GM18873 (cell line): ENCODE measurements at regions not wholly inside any gene's neighbourhood (a gene's known extent, or its start where the extent isn't known, plus 50 kb on each side); places are given as distances from the start of the nearest gene placed in this dataset.
A peak's percentile ranks its signal among the peaks of the same experiment; 100 is the strongest.

Source experiments
- ATAC-seq: cut with Tn5 transposase; IDR thresholded peaks from one replicate; pipeline ENCODE4 v1.9.1; 2021; ENCODE audit warnings: mild to moderate bottlenecking, moderate library complexity, moderate number of reproducible peaks; ENCODE audit not compliant: unreplicated experiment, low FRiP score

DNA sequence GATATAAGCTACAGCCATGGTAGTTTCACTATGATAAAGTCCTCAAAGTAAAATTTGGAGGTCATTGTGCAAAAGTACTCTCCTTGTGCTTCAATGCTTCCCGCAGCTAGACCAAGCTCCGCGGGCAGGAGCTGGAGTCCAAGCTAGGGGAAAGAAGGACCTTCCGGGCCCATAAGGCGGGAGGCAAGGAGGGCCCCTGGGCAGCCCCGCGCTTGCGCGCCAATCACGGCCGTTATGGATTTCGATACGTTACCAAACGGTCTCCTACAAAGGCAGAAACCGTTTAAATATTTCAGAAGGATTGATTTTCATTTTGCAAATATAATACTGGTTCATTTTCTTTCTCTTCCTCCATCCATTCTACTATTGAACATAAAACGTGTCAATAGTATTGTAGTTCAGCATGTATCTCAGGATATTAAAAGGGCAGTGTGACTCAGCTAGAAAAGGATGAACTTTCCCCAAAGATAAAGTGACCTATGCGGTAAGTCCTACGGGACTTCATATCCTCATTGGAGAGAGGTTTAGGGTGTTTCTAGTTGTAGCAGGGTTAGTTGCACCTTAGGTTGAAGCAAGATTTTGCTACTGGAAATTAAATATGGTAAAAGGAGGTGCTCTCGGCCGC lies 128.0 kb downstream of the KIF20B start:
- ATAC-seq, result no peak

DNA sequence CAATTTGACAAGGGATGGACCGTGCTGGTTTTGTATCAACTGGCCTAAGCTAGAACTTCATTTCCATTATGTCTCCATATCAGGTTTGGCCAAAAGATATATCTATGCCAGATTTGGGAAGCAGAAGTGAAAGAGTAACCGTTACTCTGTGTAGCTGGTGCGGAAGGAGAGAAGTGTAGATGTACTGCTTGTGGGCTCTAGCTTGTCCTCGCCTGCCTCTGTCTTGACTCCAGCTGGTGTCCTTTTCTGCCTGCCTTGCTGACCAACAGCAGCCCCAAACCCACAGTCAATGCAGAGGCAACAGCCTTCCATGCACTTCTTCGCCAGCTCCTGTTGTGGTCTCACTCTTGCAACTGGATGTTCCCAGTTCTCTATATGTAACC lies 128.5 kb downstream of the KIF20B start:
- no peak for ATAC-seq

GRCh38 chr10:89830624-89831023 lies 129.2 kb downstream of the KIF20B start:
- ATAC-seq, result no peak

DNA sequence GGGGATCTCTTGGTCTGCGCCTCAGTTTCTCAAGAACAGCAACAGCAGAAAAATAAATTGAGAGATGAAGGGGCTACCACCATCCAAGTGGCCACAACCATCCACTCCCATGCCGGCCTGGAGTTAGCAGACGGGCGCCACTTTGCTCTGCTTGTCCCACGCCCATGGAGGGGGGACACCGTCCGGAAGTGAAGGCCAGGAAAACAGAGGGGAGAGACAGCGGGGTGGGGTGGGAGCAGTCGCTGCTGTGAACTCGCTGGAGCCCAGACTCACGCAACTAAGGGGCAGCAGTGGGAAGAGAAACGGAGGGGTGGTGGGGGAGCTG lies 135.4 kb downstream of the KIF20B start:
- no peak for ATAC-seq

- no peak for ATAC-seq
Measured at GRCh38 chr10:89837165-89838043, 136.0 kb downstream of the KIF20B start.

DNA sequence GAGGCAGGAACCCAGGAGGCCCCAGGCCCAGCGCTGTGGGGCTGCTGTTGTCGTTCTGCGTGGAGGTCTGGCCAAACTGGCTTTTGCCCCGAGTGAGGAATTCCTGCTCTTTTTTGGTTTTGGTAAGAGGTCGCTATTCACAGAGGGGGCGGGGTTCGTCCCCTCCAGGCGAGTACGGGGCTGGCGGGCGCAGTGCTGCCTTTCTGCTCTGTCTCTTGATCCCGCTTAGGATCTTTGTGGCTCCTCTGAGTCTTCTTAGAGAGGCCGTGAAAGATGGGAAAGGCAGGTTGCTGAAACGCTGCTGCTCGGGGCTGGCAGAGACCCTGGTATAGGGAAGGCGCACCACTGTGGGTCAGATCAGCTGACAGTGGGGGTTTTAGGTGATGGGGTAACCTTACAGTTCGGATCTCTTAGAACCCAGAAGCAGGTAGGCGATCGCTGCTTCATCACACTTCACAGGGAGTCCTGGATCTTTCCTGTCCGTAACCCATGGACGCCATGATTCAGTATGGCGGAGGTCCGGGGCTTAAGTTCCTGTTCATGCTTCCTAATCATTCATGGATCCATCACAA lies 136.7 kb downstream of the KIF20B start:
- no peak for ATAC-seq

DNA sequence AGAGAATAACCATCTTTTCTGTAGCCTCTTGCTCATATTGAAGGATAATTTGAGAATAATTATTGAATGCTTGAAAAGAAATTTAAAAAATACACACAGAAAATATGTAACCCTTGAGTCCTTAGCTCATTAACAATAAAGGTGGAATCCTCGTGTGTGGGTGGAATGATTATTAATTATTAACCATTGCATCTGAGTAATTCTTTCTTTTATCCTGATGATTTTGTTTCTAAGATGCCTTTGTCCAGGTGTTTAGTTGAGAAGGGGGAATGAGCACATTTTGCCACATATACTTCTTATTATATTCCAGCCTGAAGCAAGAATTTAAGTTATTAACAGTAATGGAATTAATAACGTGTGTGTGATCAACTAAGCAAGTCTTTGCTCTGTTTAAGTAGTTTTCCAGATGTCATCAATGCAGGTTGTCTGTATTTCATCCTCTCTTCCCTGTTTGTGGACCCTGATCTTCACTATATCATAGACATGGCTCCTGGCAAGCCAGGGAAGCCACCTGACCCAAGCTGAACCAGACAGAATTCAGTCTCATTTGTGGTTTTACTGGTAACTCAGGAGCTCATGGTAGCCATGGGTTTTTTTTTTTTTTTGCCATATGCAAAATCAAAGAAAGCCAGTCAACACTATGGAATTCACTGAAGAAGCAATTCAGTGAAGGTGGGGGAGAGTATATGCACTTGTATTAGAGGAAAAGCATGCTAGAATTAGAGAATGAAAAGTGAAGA lies 144.3 kb downstream of the KIF20B start:
- ATAC-seq, result no peak

DNA sequence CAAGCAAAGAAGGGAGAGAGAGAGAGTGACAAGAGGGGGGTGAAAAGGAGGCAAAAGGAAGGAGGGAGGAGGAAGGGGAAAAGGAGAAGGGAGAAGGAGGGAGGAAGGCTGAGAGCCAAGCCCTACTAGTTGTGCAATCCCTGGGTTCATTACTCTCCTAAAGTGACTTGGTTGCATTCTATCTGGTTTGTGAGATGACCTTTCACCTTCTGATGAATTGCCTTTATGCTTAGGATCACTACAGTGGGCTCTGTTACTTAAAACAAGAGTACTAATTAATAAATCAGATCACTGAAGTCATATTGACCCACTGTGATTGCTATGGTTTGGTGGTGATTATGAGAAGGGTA lies 144.9 kb downstream of the KIF20B start:
- no peak for ATAC-seq

DNA sequence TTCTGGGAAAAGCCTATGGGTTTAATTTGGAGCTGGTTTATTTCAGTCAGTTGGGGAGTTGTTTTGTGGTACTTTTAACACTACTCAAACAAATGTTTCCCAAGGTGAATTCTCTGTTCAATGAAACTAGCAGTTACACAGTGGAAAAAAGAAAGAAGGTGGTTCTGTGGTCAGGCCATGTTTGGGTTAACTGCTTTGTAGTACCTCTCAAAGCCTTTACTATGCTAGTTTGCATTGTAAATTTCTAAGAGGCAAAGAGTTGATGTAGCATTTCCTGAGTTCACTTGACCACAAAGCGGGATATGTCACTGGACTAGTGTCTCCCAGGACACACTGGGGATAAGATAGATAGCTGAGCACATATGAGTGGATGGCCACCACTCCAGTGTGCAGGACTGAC lies 145.4 kb downstream of the KIF20B start:
- ATAC-seq, result no peak

GRCh38 chr10:89852872-89853271 lies 151.5 kb downstream of the KIF20B start:
- ATAC-seq, result no peak

- no peak for ATAC-seq
Measured at GRCh38 chr10:89853781-89854191, 152.4 kb downstream of the KIF20B start.

DNA sequence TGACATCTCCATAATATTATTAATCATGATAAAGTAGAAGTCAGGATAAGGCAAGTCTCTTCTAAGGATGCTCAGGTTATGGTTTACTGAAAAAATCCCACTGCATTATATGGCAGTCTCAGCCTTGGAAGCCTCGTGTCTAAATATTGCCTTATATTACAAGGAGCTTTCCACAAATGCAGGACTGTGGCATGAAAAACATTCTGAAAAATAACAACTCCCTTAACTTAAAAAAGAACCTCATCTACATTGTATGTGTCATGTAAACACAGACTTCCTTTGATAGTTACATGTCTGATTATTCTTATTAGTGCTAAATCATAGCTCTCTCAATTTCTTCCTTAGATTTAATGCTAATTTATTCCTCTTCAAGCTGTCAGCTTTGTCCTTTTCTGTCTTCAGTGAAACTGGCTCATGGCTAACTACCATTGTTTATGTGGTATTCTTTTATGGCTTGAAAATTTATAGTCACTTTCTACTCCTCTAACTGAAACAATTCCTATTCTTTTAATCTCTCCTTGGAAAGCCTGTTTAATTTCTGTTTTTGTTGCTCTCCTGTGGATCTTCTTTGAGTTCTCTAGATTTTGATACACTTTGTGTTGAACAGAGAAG lies 156.1 kb downstream of the KIF20B start:
- ATAC-seq, result no peak

- ATAC-seq, result no peak
Measured at GRCh38 chr10:89861199-89861573, 159.8 kb downstream of the KIF20B start.

DNA sequence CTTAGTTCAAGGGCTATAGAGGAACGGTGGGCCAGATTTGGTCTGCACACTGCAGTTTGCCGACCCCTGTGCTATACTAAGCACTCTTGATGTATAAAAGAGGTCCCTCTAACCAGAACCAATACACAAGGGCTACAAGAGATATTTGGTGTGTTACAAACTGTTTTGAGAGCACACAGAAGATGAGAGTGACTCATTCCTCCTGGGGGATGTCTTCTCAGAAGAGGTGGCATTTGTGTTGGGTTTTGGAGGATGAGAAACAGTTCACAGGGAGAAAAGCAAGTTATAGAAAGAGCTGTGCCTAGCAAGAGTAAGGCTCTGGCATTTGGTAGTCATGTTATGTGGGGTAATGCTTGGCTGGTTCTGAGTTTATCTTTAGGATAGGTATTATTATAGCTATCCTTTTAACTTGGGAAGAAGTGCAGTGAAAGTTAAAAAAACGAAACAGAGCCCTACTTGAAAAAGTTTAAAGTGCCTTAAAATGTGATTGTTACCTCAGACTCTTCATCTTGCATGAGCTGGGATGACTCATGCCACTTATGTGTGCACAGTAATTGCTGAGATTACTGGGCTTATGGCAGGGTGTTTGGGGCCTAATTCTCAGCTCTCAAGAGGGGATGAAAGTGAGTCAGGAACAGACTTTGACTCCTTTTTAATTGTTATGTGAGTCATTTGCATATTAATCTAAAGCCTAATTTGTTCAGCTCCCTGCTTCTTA lies 160.4 kb downstream of the KIF20B start:
- no peak for ATAC-seq

DNA sequence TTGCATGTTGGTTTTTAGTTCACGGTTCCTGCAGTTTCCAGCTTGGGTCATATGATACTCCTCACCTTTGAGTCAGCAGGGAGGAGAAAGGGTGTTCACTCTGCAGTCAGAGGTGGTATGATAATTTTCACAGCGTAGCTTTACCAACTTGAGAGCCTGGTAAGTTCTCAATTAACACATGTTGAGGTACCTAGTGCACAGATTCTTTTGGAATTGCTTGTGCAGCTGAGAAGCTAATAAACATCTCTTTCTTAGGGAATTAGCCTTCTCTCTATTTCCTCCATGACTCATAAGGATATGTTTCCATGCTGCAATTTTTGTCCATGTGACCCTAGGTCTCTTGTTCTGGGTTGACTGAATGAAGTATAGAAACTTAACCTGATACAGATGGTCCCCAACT lies 166.6 kb downstream of the KIF20B start:
- ATAC-seq, result no peak

DNA sequence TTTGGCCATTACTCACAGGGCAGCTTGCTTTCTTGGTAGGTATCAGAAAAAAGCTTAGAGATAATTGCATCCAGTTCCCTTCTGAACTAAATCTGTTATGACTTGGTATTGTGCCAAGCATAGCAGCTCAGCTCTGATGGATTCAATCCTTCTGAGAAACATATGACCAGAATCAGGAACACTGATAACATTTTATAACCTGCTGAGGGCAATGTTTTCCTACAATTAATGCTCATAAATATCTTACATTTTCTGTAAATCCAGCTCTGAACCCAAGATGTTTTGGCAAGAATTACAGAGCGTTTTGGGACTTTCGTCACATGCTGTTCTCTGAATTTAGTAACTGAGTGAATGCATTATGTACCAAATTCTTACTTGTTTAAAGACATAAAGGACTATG lies 167.8 kb downstream of the KIF20B start:
- no peak for ATAC-seq

GRCh38 chr10:89869592-89870156 lies 168.3 kb downstream of the KIF20B start:
- no peak for ATAC-seq

DNA sequence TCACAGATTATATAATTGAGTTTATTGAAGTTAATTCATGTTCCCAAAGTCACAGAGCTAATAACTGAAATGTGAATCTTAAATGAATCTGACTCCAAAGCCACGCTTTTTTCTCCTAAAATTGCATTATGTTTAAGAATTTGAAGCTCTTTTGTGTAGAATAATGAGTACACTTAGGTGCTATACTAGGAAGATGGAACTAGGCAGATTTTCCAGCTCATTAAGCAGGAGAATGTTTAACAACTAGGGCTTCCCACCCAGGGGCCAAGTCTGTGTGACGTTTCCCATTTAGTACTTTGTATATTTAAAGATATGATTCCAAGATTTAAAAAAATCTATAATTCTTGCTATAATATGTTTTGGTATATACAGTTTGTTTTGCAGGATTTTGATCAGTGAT lies 169.5 kb downstream of the KIF20B start:
- no peak for ATAC-seq

DNA sequence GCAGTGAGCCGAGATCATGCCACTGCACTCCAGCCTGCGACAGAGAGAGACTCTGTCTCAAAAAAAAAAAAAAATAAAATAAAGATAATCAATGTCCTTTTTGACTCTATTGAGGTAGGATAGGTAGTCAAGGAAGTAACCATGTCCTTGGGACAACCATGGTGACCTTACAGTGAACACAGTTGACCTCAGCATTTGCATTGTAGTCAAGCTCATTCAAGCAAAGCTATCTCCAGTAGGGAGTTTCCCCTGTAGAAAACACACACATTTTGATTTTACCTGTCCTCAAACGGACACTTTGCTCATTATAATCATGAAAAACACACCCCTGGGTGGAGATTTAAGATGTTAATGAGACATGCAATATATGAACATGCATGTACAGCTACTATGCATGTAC lies 171.7 kb downstream of the KIF20B start:
- ATAC-seq, result peak; percentile 86

DNA sequence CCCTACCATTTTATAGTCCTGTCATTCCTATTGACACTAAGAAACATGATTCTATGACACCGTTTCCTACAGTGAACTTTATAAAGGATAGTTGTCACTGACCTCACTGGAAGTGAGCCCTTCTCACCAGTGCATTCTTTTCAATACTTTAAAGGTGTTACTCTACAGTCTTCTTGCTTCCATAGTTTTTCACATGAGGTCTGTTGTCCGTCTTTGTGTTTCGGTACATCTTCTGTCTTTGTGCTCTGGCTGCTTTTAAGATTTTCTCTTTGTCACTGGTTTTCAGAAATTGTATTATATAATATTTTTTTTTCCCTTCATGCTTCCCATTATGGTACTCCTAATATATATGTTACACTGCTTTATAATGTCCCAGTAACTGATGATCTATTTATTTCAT lies 174.2 kb downstream of the KIF20B start:
- no peak for ATAC-seq
